DOHH2 (cell line): ENCODE measurements at regions not wholly inside any gene's neighbourhood (a gene's known extent, or its start where the extent isn't known, plus 50 kb on each side); places are given as distances from the start of the nearest gene placed in this dataset.

Source experiments
- H3F3A ChIP-seq: fragments of 200-600 bp; sonication (generic), shearing (Covaris generic); 2 replicates; pipeline ENCODE4 v1.6.0; 2016; ENCODE audit warnings: antibody characterized with exemption, mild to moderate bottlenecking; ENCODE audit not compliant: control insufficient read depth, insufficient read depth
- H3K27ac ChIP-seq: fragments of 200-600 bp; sonication (generic); 2 replicates; pipeline ENCODE4 v1.5.1; 2014; ENCODE audit warnings: low read depth, mild to moderate bottlenecking, low read length, moderate library complexity
- H3K27me3 ChIP-seq: fragments of 200-600 bp; sonication (generic); 2 replicates; pipeline ENCODE4 v1.6.1; 2014; ENCODE audit warnings: mild to moderate bottlenecking, low read length, mixed read lengths; ENCODE audit not compliant: control insufficient read depth
- H3K36me3 ChIP-seq: fragments of 200-600 bp; sonication (generic); 2 replicates; pipeline ENCODE4 v1.6.1; 2014; ENCODE audit warnings: mild to moderate bottlenecking, low read length, moderate library complexity, mixed read lengths; ENCODE audit not compliant: control insufficient read depth
- H3K4me1 ChIP-seq: fragments of 200-600 bp; sonication (generic); 2 replicates; pipeline ENCODE4 v1.6.1; 2014; ENCODE audit warnings: mild to moderate bottlenecking, low read length, mixed read lengths; ENCODE audit not compliant: control insufficient read depth
- H3K4me2 ChIP-seq: fragments of 200-600 bp; sonication (generic); 2 replicates; pipeline ENCODE4 v1.6.0; 2014; ENCODE audit warnings: mild to moderate bottlenecking, low read length, moderate library complexity
- H3K4me3 ChIP-seq: fragments of 200-600 bp; sonication (generic); 2 replicates; pipeline ENCODE4 v1.5.1; 2014; ENCODE audit warnings: mild to moderate bottlenecking, low read length, mixed read lengths
- H3K79me2 ChIP-seq: fragments of 200-600 bp; sonication (generic); 2 replicates; pipeline ENCODE4 v1.6.1; 2014; ENCODE audit warnings: mild to moderate bottlenecking, low read length, mixed read lengths; ENCODE audit not compliant: control insufficient read depth
- H3K9me2 ChIP-seq: fragments of 200-600 bp; sonication (generic); replicated peaks from 2 replicates; pipeline ENCODE4 v1.6.1; 2014; ENCODE audit warnings: mild to moderate bottlenecking, low read length, mixed read lengths; ENCODE audit not compliant: control insufficient read depth
- H3K9me3 ChIP-seq: fragments of 200-600 bp; sonication (generic); 2 replicates; pipeline ENCODE4 v1.6.1; 2014; ENCODE audit warnings: antibody characterized with exemption, low read length, mixed read lengths; ENCODE audit not compliant: control insufficient read depth, insufficient read depth
- H4K20me1 ChIP-seq: fragments of 200-600 bp; sonication (generic); 2 replicates; pipeline ENCODE4 v1.6.0; 2014; ENCODE audit warnings: low read depth, mild to moderate bottlenecking, antibody characterized with exemption, low read length, moderate library complexity; ENCODE audit not compliant: control insufficient read depth, insufficient read depth
- EZH2phosphoT487 ChIP-seq: fragments of 200-600 bp; sonication (generic); IDR thresholded peaks from 2 replicates; pipeline ENCODE4 v1.6.1; 2017; ENCODE audit warnings: borderline replicate concordance, mild to moderate bottlenecking, antibody characterized with exemption, low read length, moderate library complexity, mixed read lengths
- TF ChIP-seq, protein P1 (sequence below): fragments of 200-600 bp; sonication (generic); IDR thresholded peaks from one replicate; pipeline ENCODE4 v1.5.1; 2014; ENCODE audit warnings: antibody characterized with exemption, mild to moderate bottlenecking, low read depth, low read length; ENCODE audit not compliant: poor library complexity, severe bottlenecking

- H3K9me2 ChIP-seq = no peaks in the 10 kb centered on the region
- H4K20me1 ChIP-seq = no peaks in the 10 kb centered on the region
- H3K36me3 ChIP-seq = no peaks in the 10 kb centered on the region
- no peak overlapping the region for H3K27ac ChIP-seq
- no peaks in the 10 kb centered on the region for H3K4me1 ChIP-seq
- no peak for TF ChIP-seq EZH2phosphoT487
- TF ChIP-seq, protein P1, sequence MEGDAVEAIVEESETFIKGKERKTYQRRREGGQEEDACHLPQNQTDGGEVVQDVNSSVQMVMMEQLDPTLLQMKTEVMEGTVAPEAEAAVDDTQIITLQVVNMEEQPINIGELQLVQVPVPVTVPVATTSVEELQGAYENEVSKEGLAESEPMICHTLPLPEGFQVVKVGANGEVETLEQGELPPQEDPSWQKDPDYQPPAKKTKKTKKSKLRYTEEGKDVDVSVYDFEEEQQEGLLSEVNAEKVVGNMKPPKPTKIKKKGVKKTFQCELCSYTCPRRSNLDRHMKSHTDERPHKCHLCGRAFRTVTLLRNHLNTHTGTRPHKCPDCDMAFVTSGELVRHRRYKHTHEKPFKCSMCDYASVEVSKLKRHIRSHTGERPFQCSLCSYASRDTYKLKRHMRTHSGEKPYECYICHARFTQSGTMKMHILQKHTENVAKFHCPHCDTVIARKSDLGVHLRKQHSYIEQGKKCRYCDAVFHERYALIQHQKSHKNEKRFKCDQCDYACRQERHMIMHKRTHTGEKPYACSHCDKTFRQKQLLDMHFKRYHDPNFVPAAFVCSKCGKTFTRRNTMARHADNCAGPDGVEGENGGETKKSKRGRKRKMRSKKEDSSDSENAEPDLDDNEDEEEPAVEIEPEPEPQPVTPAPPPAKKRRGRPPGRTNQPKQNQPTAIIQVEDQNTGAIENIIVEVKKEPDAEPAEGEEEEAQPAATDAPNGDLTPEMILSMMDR = no peak
- no peak overlapping the region for H3K4me2 ChIP-seq
- no peaks in the 10 kb centered on the region for H3K9me3 ChIP-seq
- H3K79me2 ChIP-seq = no peaks in the 10 kb centered on the region
- H3F3A ChIP-seq = no peaks in the 10 kb centered on the region
- H3K4me3 ChIP-seq = no peak overlapping the region
- no peaks in the 10 kb centered on the region for H3K27me3 ChIP-seq
Measured at GRCh38 chr6:77362055-77362454, 101.2 kb downstream of the HTR1B start.

GRCh38 chr6:77361018-77361417, 102.3 kb downstream of the HTR1B start:
- Histone ChIP-seq H3K4me3 (no peak overlapping the region), H3F3A (no peaks in the 10 kb centered on the region), H3K4me1 (no peaks in the 10 kb centered on the region), H3K9me3 (no peaks in the 10 kb centered on the region), H3K27ac (no peak overlapping the region), H3K36me3 (no peaks in the 10 kb centered on the region), H3K79me2 (no peaks in the 10 kb centered on the region), H3K27me3 (no peaks in the 10 kb centered on the region), H3K9me2 (no peaks in the 10 kb centered on the region), H4K20me1 (no peaks in the 10 kb centered on the region), H3K4me2 (no peak overlapping the region)
- no peak for TF ChIP-seq EZH2phosphoT487

DNA sequence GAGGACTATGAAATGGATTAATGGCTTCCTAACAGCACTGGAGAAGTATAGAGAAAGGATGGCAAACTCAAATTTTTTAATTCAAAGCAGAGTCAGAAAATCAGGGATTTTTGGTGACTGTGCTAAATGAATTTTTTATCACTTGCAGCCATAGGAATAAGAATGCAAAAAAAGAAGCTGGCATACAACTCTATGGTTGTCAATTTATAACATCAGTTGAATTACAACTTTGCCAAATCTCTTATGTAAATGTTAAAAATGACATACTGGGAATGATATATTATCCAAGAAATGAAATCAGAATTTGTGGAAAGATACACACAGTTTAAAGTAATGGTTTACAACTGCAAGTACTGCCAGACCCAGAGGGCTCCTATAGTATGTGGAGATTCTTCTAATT, 106.5 kb downstream of the HTR1B start:
- no peaks in the 10 kb centered on the region for H3K36me3 ChIP-seq
- TF ChIP-seq, protein P1 = no peak
- no peak for TF ChIP-seq EZH2phosphoT487
- no peaks in the 10 kb centered on the region for H3K79me2 ChIP-seq
- no peaks in the 10 kb centered on the region for H3F3A ChIP-seq
- H4K20me1 ChIP-seq = no peaks in the 10 kb centered on the region
- no peaks in the 10 kb centered on the region for H3K9me2 ChIP-seq
- H3K9me3 ChIP-seq = no peaks in the 10 kb centered on the region
- H3K4me1 ChIP-seq = no peaks in the 10 kb centered on the region
- H3K27ac ChIP-seq = no peak overlapping the region
- no peak overlapping the region for H3K4me3 ChIP-seq
- no peak overlapping the region for H3K4me2 ChIP-seq
- no peaks in the 10 kb centered on the region for H3K27me3 ChIP-seq

GRCh38 chr6:77354581-77354980, 108.7 kb downstream of the HTR1B start:
- no peak for TF ChIP-seq EZH2phosphoT487
- TF ChIP-seq, protein P1 = no peak
- no peaks in the 10 kb centered on the region for H3K9me3 ChIP-seq
- no peaks in the 10 kb centered on the region for H3F3A ChIP-seq
- H4K20me1 ChIP-seq = no peaks in the 10 kb centered on the region
- H3K27me3 ChIP-seq = no peaks in the 10 kb centered on the region
- no peaks in the 10 kb centered on the region for H3K9me2 ChIP-seq
- H3K4me3 ChIP-seq = no peak overlapping the region
- H3K27ac ChIP-seq = no peak overlapping the region
- H3K4me1 ChIP-seq = no peaks in the 10 kb centered on the region
- no peaks in the 10 kb centered on the region for H3K79me2 ChIP-seq
- no peaks in the 10 kb centered on the region for H3K36me3 ChIP-seq
- no peak overlapping the region for H3K4me2 ChIP-seq
